ENCODE measurements at regions not wholly inside any gene's neighbourhood (a gene's known extent, or its start where the extent isn't known, plus 50 kb on each side); places are given as distances from the start of the nearest gene placed in this dataset.

- Mint-ChIP-seq H3K9me3 (no peaks in the 10 kb centered on the region), H3K36me3 (ENCODE audit: low read depth) (no peaks in the 10 kb centered on the region), H3K4me3 (no peak overlapping the region), H3K27ac (no peak overlapping the region), H3K27me3 (ENCODE audit: insufficient read depth, low read depth, poor library complexity) (no peaks in the 10 kb centered on the region), H3K4me1 (peaks cover 4% of the 10 kb centered on the region; the same call in 1 of the 3 replicates)
- no peak overlapping the region for H2AFZ ChIP-seq
- H3K79me2 ChIP-seq (replicated peaks; ENCODE audit: insufficient read depth), result no peaks in the 10 kb centered on the region
- no peaks in the 10 kb centered on the region for H3K9me2 ChIP-seq (ENCODE audit: insufficient read depth)
- H3K4me2 ChIP-seq, result no peak overlapping the region
- no peaks in the 10 kb centered on the region for H3K36me3 ChIP-seq (ENCODE audit: insufficient read depth)
- no peaks in the 10 kb centered on the region for H3K4me1 ChIP-seq (ENCODE audit: insufficient read depth)
- TF ChIP-seq CTCF (conservative IDR thresholded peaks at IDR 0.05; ENCODE audit: low read depth in 2 of 2), result peak; percentile 80 to 93
- no peak for TF ChIP-seq ZNF462 (CRISPR knock-in tag; IDR thresholded peaks at IDR 0.05)
- DNase-seq (ENCODE audit: low spot score) (peak; percentile 94), ATAC-seq (peak; percentile 99)
- no peaks in the 10 kb centered on the region for H3F3A ChIP-seq (replicated peaks; ENCODE audit: low read depth)
- no peak overlapping the region for H3K4me3 ChIP-seq
- H3K27ac ChIP-seq (ENCODE audit: low read depth), result no peak overlapping the region
- H3K27me3 ChIP-seq (ENCODE audit: insufficient read depth), result no peaks in the 10 kb centered on the region
- H4K20me1 ChIP-seq (replicated peaks; ENCODE audit: insufficient read depth), result no peaks in the 10 kb centered on the region
These were observed 226.8 kb downstream of the LMX1A start for GRCh38 chr1:165129568-165130164.

- Mint-ChIP-seq H3K27me3 (ENCODE audit: insufficient read depth, low read depth, poor library complexity) (no peaks in the 10 kb centered on the region), H3K36me3 (ENCODE audit: low read depth) (no peaks in the 10 kb centered on the region), H3K4me1 (peaks cover 4% of the 10 kb centered on the region; the same call in 1 of the 3 replicates), H3K9me3 (no peaks in the 10 kb centered on the region), H3K4me3 (no peak overlapping the region), H3K27ac (no peak overlapping the region)
- ATAC-seq (no peak), DNase-seq (ENCODE audit: low spot score) (no peak)
- H4K20me1 ChIP-seq (replicated peaks; ENCODE audit: insufficient read depth), result no peaks in the 10 kb centered on the region
- H3K36me3 ChIP-seq (ENCODE audit: insufficient read depth), result no peaks in the 10 kb centered on the region
- no peaks in the 10 kb centered on the region for H3K79me2 ChIP-seq (replicated peaks; ENCODE audit: insufficient read depth)
- H3K4me3 ChIP-seq, result no peak overlapping the region
- H3K9me2 ChIP-seq (ENCODE audit: insufficient read depth), result no peaks in the 10 kb centered on the region
- H3K27ac ChIP-seq (ENCODE audit: low read depth), result no peak overlapping the region
- no peaks in the 10 kb centered on the region for H3K27me3 ChIP-seq (ENCODE audit: insufficient read depth)
- no peak overlapping the region for H2AFZ ChIP-seq
- no peak overlapping the region for H3K4me2 ChIP-seq
- no peaks in the 10 kb centered on the region for H3F3A ChIP-seq (replicated peaks; ENCODE audit: low read depth)
- no peaks in the 10 kb centered on the region for H3K4me1 ChIP-seq (ENCODE audit: insufficient read depth)
- TF ChIP-seq CTCF (conservative IDR thresholded peaks at IDR 0.05; ENCODE audit: low read depth in 2 of 2) (no peak), CREB1 (CRISPR knock-in tag; IDR thresholded peaks at IDR 0.05; ENCODE audit: low read depth) (no peak), ZNF114 (CRISPR knock-in tag; IDR thresholded peaks at IDR 0.05) (no peak), JUNB (IDR thresholded peaks at IDR 0.05; ENCODE audit: unreplicated experiment) (no peak), ZNF331 (CRISPR knock-in tag; IDR thresholded peaks at IDR 0.05; ENCODE audit: low read depth) (no peak), EZH2 (IDR thresholded peaks at IDR 0.05; ENCODE audit: low read depth, unreplicated experiment) (no peak)
These were observed 231.7 kb downstream of the LMX1A start for GRCh38 chr1:165124772-165125171.

Data from GM23338 (cell line).